ENCODE measurements at regions not wholly inside any gene's neighbourhood (a gene's known extent, or its start where the extent isn't known, plus 50 kb on each side); places are given as distances from the start of the nearest gene placed in this dataset.

DNA sequence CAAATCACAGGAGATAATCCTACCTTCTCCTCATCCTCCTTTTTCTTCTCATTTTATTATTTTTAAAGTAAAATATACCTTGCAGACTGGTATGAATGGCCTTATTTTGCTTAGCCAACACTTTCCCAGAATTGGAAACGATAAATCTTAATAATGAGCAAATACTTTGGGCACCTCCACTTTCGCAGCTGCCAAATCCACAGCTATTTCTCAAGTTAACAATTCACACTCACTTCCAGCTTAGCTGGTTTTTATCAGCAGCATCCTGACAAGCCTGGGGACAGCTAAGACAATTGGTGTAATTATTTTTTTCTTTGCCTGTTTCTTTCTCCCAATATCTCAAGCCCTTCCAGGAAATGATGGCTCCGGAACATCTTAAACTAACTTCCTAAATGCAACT lies 867.5 kb upstream of the TMEM132C start:
- TF ChIP-seq, protein P1, sequence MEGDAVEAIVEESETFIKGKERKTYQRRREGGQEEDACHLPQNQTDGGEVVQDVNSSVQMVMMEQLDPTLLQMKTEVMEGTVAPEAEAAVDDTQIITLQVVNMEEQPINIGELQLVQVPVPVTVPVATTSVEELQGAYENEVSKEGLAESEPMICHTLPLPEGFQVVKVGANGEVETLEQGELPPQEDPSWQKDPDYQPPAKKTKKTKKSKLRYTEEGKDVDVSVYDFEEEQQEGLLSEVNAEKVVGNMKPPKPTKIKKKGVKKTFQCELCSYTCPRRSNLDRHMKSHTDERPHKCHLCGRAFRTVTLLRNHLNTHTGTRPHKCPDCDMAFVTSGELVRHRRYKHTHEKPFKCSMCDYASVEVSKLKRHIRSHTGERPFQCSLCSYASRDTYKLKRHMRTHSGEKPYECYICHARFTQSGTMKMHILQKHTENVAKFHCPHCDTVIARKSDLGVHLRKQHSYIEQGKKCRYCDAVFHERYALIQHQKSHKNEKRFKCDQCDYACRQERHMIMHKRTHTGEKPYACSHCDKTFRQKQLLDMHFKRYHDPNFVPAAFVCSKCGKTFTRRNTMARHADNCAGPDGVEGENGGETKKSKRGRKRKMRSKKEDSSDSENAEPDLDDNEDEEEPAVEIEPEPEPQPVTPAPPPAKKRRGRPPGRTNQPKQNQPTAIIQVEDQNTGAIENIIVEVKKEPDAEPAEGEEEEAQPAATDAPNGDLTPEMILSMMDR (IDR thresholded peaks at IDR 0.05 in 4 of 5, conservative IDR thresholded peaks at IDR 0.05 in 1 of 5) = no peak
- TF ChIP-seq POLR2A (IDR thresholded peaks at IDR 0.05) = no peak

Measured in gastrocnemius medialis (tissue), 4 donors.